ENCODE measurements at regions not wholly inside any gene's neighbourhood (a gene's known extent, or its start where the extent isn't known, plus 50 kb on each side); places are given as distances from the start of the nearest gene placed in this dataset.

DNA sequence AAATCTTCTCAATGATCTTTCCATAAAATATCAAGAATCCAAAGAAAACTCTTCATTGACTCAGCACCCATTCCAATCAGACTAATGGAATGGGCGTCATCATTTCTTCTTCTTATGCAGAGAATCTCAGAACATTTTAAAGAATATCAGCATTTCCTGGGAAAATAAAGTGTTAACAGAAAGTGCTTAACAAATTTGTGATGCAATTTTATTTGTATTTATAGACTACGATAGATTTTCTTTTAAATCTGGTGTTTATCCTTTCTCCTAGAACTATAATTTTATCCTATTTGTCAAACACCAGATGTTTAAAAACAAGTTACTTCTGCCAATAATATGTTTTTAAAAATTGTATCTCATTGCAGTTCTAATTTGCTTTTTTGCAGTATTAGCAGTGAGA lies 330.7 kb downstream of the COL12A1 start:
- no peak for DNase-seq

DNA sequence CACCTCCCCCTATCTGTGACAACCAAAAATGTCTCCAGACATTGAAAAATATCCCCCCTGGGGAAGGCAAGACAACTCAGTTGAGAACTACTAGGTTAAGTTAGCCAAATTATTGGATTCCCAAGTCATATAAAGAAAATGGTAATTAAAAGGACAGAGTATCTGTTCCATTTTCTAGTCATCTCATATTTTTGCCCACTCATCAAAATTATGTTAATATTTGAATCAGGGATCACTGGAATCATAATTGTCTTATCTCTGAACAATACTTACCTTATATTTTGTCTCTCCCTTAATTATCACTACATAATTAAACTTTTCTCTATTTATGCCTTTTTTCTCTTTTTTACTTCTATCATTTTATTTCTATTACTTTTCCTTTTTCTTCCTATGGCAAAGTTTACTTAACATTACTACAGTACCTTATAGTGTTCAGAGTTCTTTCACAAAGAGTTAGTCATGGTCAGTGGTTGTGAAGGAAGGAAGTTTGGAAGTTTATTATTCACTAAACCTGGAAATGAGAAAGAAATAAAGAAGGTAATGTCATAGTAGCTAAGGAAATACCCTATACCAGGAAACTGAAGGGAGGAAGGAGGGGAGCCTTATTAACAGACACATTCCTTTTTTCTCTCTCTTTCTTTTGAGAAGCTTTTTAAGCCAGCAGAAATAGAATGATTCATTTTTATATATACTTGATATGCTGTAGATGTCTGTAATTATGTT lies 332.9 kb downstream of the COL12A1 start:
- no peak for DNase-seq

DNA sequence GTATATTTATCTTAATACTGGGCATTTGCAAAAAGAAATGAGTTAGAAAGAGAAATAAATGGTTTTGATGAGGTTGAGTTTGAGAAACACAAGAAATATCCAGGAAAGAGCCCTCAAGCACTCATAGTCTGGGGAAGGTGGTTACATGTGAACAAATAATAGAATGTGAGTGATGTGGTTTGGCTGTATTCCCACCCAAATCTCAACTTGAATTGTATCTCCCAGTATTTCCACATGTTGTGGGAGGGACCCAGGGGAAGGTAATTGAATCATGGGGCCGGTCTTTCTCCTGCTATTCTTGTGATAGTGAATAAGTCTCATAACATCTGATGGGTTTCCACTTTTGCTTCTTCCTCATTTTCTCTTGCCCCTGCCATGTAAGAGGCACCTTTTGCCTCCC lies 334.1 kb downstream of the COL12A1 start:
- DNase-seq, result no peak

DNA sequence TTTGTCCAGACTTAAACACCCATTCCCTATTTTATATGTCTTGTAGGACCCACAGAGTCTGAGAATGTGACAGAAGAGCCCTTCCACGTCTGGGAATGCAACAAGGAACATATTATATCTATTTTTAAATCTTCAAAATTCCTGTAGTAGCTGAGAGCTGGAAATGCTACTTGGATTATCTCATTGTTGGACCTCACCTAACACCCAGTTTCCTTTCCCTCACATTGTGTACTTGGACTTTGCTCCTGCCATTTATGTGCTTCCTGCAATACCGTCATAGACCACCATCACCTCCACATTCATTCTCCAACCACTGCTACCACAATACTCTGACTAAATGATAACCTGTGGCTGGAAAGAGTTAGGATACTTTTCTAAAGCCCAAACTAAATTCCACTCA lies 335.4 kb downstream of the COL12A1 start:
- DNase-seq, result no peak

DNA sequence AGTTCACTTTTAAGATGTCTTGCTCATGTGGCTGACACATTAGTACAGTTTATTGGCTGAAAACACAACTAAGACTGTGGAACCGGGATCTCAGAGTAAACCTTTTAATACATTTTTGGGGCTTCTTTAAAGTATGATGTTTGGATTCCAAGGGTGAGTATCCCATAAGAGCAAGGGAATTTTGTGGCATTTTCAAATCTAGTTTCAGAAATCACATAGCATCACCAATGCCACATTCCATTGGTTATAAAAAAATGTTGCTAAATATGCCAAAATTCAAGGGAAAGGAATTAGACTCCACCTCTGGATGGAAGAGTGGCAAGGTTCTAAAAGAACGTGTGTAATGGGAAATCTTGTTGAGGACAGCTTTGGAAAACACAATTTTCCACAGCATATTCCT lies 338.6 kb downstream of the COL12A1 start:
- no peak for DNase-seq

DNA sequence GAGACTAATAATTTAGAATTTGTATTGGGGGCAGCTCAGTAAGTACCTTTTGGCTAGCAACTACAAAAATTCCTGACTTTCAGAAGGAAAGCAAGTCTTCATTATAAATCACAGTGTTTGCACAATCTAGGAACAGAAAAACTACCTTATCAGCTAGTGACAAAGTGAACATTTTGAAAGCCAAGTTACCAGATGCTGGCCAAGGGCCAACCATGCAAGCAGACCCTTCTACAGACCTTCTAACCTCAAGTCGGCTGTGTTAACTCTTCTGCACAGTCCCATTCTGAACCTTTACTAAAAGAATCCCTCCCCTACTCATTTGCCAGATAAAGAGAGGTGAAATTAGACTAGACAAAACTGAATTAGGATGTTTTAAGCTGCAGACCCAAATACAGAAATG lies 341.9 kb downstream of the COL12A1 start:
- no peak for DNase-seq

DNA sequence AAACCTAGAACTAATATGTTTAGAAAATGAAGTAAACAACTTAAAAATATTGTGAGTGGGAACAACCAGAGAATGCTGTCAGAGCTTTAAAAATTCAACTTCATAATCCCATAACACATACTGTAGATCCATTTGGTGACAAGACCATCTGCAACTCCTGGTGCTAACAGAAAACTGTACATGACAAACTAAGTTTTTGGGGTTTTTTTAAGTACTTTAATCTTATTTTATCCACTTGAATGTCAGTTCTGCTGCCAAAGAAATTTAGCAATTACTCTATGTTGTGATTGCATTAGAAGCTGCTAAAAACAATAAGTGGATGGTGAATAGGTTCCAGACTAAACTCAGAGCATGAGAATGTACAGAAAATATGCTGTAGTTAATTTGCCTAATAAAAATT lies 345.4 kb downstream of the COL12A1 start:
- no peak for DNase-seq

DNA sequence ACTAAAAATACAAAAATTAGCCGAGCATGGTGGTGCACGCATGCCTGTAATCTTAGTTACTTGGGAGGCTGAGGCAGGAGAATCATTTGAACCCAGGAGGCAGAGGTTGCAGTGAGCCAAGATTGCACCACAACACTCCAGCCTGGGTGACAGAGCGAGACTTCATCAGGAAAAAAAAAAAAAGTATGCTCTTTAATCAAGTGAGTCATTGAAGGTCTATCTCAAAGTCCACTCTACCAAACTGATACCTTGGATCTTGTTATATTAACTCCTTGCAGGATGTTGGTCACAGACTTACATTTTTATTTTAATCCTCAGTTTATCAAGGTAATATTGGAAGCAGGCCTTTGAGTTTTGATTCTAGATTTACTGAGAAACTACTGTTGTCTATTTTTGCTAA lies 348.7 kb downstream of the COL12A1 start:
- no peak for DNase-seq

DNA sequence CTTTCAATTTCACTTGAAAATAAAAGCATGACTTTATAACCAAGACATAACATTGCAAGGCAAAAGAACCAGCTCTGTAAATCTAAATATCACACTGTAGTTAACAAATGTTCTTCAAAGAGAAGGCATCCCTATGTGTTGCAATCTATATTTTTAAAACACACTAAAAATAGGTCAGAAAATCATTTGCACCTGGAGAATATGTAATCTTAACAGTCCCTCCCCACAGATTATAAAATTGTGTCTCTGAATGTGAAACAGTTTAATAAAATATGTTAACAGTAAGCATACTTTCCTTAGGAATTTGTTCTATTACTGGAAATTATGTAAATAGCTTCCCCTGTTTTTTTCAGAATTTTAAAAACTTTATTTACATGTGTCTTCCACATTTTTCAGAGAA lies 351.9 kb downstream of the COL12A1 start:
- DNase-seq, result no peak

DNA sequence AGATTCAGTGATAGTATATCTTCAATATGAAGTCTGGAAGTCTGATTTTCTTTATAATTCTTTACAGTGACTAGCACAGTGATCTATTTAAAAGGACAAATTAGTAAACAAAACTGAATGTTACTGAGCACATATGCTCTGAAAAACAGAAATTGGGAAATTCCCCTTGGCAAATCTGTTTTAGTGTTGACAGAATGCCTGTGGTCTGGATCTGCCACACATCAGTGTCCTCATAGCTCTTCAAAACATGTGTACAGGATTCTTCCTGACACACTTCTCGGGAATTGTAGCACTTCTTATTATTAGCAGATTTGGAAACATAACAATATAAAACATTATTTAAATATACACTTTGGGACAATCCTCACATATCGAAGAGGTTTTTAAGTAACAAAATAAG lies 354.3 kb downstream of the COL12A1 start:
- no peak for DNase-seq

DNA sequence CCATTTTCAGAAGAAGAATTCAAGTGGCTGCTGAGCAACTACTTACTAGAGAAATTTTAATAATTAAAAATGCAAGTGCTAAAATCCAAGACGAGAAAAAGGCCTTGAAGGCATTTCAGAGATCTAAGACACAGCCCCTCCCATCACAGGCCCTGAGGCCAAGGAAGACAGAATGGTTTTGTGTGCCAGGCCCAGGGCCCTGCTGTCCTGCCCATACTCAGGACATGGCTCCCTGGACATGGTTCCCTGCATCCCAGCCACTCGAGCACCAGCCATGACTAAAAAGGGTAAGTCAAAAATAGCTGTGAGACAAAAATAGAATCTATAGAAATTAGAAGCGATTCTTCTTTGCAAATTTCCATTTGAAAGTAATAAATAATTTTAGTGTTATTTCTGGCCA lies 364.9 kb downstream of the COL12A1 start:
- DNase-seq, result no peak

DNA sequence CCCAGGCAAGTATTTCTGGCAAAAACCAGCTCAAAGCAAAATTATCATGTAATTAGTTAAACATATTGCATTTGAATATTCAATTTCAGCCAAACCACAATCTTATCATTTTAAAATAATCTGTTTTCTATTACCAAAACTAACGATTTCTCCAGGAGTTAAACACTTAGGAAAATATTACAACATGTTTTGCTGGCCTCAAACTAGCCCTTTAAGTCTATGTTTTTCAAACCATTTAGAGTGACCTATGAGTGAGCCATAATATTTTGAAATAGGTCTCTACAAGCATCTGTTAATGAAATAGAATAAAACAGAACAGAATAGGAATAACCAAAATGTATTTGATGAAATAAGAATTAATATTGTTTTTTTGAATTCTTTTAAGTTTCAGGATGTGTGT lies 370.9 kb downstream of the COL12A1 start:
- DNase-seq, result no peak

DNA sequence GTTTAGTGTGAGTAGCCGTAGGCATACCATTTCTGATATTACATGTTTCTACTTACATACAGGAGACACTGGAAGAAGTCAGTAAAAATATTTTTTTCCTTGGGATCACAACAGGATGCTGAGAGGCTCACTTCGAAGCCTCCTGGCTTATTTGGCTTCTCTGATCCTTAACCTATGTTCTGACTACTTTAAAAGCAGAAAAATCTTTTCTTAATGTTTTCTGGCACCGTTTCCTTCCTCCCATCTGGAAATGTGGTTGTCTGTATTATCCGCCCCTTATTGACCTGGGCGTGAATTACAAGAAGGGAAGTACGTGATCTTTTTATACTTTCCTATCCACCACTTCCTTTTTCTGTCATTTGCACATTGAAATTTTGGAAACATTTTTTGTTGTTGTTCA lies 379.6 kb downstream of the COL12A1 start:
- no peak for DNase-seq

DNA sequence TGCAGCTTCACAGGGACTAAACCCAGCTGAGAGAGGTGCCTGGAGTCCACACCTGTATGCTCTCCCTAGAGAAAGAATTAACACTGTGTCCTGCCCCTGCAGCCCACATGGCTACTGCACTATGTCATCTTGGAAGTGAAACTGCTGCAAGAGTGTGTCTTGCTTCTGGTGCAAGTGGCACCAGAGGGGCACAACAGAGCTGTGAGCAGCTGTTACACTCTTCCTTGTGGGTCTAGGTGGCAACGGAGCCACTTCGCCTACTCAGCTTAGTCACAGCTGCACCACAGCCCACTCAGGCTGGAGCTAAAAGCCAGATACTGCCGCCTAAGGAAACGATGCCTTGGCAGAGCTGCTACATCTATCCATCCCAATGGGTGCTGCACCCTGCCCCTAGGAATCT lies 391.4 kb downstream of the COL12A1 start:
- DNase-seq, result no peak

DNA sequence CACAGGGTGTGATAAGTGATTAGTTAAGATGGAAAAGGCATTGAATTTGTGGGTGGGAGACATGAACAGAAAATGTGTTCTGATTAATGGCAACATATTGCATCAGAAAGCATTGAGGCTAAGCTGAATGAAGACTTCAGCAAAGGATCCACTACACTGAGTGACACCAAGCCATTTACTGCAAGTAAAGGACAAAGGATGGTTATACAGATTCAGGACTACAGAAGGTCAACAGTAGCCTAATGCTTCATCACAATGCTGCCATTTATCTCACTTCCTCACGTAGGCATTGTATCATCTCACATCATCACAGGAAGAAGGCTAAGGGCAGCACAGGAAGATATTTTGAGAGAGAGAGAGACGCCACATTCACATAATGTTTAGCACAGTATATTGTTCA lies 398.2 kb downstream of the COL12A1 start:
- no peak for DNase-seq

DNA sequence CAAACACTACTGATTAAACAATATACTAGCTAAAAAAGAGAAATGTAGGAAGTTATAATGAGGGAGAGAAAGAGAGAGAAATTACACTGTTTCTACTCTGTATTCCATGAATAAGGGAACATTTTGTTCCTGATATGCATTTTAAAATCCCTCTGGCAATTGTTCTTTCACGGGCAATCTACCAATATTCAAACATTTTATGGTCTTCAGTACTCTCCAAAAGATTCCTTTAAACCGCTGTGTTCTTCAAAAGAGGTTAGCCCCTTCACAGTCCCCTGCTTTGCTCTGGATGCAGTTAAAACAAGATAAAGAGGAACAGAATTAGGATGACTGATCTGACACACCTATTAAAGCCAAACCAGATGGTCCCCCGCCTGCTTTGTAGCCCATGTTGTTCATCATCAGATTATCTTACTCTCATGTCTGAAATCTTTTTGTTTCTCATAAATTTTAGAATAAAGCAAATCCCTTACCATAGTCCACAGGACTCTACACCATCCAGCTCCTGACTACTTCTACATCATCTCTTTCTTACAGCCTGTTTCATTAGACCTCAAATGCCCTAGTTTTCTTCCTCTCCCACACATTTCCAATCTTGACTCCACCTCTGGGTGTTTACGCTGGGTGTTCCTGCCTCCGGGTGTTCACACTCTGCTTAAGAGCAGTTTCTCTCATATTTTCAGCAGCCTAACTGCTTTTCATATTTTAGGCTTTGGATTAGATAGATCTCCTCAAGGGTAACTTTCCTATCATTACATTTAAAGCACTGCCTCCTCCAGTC lies 399.7 kb downstream of the COL12A1 start:
- no peak for DNase-seq

DNA sequence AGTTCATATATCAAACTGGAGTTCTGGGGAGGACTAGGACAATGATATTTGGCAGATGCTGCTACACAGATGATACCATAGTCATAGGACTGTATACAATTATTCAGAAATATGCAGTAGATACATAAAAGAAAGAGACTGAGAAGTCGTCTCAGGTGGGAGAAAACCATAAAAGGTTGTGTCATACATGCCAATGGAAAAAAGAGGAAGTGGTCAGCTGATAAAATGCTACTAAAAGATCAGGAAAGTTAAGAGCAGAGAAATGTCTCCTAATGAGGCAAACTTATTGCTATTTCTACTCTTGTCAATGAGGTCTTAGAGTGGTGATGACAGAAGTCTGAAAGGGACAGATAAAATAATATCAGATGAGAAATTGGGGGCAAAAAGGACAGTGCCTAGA lies 407.6 kb downstream of the COL12A1 start:
- no peak for DNase-seq

DNA sequence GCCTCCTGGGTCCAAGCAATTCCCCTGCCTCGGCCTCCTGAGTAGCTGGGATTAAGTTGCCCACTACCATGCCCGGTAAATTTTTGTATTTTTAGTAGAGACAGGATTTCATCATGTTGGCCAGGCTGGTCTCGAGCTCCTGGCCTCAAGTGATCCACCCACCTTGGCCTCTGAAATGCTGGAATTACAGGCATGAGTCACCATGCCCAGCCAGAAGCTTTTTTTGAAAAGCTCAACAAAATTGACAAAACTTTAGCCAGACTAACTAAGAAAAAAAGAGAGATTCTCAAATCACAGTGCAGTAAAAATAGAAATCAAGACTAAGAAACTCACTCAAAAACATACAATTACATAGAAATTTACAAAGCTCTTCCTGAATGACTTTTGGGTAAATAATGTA lies 420.6 kb downstream of the COL12A1 start:
- DNase-seq, result no peak

DNA sequence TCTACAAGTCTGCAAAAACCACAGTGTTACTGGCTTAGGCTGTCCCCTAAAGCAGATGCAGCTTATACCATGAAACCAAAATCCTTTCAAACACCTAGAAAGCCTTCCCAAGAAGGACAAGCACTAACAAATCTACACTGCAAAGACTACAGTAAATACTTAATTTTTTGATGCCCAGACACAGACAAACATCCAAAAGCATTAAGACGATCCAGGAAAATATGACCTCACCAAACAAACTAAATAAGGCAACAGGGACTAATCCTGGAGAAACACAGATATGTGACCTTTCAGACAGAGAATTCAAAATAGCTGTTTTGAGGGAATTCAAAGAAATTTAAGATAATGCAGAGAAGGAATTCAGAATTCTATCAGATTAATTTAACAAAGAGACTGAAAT lies 423.5 kb downstream of the COL12A1 start:
- DNase-seq, result no peak

DNA sequence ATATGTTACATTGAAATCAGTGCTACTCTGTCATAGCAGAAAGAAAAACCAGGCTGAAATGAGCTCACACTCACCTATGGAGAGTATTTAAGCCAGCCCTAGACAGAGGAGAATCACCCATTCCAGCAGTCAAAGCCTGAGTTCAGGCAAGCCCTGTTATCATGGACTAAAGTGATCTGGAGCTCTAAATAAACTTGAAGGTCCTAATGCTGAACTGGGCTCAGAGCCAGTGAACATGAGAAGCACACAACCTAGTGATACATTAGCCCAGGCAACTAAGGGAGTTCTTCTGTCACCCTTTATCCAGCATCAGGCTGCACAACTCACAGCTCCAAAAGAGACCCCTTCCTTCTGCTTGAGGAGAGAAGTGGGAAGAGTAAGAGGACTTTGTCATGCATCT lies 425.0 kb downstream of the COL12A1 start:
- DNase-seq, result no peak

DNA sequence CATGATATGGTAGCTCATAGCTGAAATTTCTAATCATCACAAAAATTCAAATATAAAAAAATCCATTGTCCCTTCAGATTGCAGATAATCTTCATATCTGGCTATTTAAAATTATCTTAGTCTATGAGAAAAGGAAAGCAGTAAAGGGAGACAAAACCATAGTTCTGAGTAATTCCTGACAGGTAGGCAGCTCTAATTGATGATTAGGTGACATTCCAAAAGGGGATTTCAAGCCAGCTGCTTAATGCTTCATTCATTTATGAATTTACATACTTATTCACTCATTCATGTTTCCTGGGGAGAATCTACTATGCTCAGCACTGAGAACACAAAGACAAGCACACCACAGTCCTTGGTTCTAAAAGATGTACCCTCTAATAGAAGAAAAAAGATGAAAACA lies 437.1 kb downstream of the COL12A1 start:
- no peak for DNase-seq

DNA sequence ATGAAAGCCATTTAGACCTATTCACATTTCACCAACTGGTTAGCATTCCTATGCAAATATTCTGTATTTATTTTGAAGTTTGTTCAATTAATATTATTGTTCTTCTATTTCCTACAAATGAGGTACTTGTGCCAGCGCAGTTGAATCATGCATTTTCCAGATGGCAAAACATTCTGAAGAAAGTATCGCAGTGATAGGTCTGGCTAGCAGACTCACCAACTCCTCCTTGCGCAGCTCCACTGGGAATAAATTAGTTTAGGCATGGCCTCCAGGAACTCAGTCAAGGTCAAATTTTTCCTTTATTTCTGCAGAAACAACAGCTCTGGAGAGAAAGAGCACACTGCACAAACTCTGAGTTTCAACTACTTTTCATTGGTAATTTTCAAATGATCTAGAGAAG lies 437.7 kb downstream of the COL12A1 start:
- no peak for DNase-seq

DNA sequence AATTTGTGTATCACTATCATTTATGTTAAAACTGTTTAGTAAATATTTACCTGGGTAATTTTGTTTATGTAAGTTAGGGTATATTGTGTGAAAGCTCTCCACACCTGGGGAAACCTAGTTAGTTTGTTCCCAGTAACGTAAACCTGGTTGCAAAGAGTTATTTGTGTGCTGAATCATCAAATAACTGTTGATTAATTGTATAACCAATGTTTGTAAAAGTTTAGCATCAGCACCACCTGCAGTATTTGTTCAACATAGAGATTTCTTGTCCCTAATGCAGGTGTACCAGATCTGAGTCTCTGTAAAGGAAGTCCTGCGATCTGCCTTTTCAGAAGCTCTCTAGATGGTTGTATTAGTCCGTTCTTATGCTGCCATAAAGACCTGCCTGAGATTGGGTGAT lies 440.4 kb downstream of the COL12A1 start:
- DNase-seq, result no peak

DNA sequence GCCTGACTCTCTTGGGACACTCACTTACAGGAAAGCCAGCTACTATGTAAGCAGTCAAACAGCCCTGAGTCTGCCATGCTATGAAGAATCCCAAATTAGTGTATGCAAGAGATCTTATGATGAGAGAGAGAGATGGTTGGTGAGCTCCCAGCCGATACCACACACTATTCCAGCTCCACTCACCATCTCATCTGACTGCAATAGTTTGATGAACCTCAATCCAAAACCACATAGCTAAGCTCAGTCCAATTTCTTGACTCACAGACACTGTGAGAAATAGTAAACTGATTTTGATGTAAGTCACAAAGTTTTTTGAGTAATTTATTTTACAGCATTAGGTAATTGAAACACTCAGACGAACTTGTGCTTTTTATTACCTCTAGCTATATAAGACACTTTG lies 441.4 kb downstream of the COL12A1 start:
- DNase-seq, result no peak

DNA sequence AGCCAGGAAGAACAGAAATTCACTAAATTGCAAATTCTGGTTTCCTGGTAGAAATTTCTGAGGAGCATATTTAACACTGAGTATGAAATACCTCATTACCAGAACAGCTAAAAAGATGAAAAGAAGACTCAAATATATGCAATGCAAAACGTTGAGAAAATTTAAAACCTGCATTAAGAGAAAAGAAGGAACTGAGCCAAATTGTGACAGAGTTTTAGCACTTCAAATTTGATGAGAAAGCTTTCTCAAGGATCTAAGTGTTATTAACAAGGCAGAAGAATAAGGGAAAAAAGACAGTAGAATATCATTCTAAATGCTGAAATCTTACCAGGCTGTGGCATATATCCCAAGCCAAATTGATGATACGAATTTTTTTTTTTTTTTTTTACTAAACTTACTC lies 443.0 kb downstream of the COL12A1 start:
- DNase-seq, result no peak
